Kidney epithelial cell (primary cell): ENCODE measurements at regions not wholly inside any gene's neighbourhood (a gene's known extent, or its start where the extent isn't known, plus 50 kb on each side); places are given as distances from the start of the nearest gene placed in this dataset.

Experiments used
- DNase-seq: peaks from one replicate; pipeline ENCODE4 v3.0.0-alpha.2; 2010; ENCODE audit warnings: low read depth
- H3K27me3 ChIP-seq: 2 replicates; pipeline ENCODE4 v1.6.0; 2011; ENCODE audit warnings: low read length; ENCODE audit not compliant: control insufficient read depth, insufficient read depth
- H3K36me3 ChIP-seq: 2 replicates; pipeline ENCODE4 v1.5.1; 2011; ENCODE audit warnings: low read length; ENCODE audit not compliant: control insufficient read depth, insufficient read depth
- H3K4me3 ChIP-seq: 2 replicates; pipeline ENCODE4 v1.5.1; 2011; ENCODE audit warnings: low read depth, mild to moderate bottlenecking, control low read depth, low read length
- TF ChIP-seq, protein P1 (sequence below): IDR thresholded peaks from 2 replicates; pipeline ENCODE4 v1.5.1; 2011; ENCODE audit warnings: mild to moderate bottlenecking, moderate library complexity, low read length, control low read depth, inconsistent platforms; ENCODE audit not compliant: insufficient read depth, poor library complexity, severe bottlenecking

DNA sequence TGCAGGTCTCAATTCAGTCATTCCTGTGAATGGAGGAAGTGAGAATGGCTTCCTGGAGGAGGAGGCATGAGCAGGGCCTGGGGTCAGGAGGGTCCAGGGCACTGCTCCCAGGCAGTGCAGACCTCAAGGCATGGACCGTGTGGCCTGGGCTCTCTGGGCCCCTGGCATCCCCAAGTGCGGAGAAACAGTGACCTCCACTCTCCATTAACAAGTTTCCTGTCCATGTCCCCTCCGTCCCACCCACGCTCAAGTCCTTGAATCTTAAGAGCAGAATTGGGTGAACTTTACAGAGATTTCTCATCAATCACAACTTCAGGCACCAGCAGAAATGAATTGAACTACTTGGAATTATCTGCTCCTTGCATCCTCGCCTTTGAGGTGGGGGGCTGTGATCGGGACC, 211.1 kb downstream of the NPHP4 start:
- H3K27me3 ChIP-seq = no peaks in the 10 kb centered on the region
- H3K36me3 ChIP-seq = no peaks in the 10 kb centered on the region
- DNase-seq = no peak
- H3K4me3 ChIP-seq = no peak overlapping the region
- TF ChIP-seq, protein P1, sequence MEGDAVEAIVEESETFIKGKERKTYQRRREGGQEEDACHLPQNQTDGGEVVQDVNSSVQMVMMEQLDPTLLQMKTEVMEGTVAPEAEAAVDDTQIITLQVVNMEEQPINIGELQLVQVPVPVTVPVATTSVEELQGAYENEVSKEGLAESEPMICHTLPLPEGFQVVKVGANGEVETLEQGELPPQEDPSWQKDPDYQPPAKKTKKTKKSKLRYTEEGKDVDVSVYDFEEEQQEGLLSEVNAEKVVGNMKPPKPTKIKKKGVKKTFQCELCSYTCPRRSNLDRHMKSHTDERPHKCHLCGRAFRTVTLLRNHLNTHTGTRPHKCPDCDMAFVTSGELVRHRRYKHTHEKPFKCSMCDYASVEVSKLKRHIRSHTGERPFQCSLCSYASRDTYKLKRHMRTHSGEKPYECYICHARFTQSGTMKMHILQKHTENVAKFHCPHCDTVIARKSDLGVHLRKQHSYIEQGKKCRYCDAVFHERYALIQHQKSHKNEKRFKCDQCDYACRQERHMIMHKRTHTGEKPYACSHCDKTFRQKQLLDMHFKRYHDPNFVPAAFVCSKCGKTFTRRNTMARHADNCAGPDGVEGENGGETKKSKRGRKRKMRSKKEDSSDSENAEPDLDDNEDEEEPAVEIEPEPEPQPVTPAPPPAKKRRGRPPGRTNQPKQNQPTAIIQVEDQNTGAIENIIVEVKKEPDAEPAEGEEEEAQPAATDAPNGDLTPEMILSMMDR = no peak

DNA sequence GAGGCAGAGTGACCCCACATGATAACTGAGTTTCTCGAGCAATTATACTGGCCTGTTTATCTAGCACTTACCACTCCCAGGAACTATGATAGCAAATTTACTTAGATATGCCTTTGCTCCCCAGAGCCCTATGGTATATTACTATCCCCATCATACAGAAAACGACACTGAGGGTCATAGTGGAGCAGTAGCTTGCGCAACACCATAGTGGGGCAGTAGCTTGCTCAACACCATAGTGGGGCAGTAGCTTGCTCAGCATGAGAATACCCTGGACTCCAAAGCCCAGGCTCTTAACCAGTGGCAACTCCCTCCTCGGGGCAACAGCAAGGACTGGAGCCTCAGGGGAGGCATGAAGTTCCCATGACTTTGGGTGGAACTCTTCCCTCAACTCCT, 211.9 kb downstream of the NPHP4 start:
- Histone ChIP-seq H3K4me3 (no peak overlapping the region), H3K27me3 (no peaks in the 10 kb centered on the region), H3K36me3 (no peaks in the 10 kb centered on the region)
- TF ChIP-seq, protein P1 = no peak
- no peak for DNase-seq

DNA sequence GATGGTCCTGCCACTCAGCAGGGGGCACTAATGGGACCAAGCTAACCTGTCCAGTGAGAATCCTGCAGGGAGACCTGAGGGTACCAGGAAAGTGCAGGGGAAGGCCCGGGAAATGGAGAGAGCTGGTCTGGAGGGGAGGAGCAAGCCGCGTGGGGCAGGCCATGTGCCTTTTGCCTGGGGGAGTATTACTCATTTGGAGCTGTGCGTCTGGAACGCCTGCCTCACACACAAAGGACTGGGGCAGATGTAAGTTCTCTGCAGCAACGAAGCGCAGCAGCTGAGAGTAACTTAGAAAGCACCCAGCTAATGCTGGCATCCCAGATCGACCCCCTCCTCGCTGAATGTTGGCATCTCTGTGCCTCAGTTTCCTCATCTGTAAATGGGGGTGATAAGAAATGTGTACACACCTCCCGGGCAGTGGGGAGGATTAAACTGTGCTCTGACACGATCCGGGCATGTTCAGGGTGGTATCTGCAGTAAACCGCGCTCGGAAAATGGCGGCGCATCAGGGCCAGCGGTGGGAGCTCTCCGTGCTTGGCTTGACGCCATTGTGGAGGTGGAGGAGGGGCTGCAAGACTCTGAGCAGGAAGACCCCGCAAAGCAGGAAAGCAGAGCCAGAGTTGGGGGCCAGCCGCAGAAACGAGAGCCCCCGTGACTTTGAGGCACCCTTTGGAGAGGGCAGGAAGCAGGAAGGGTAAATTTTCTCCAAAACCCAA, 212.5 kb downstream of the NPHP4 start:
- no peak for DNase-seq
- Histone ChIP-seq H3K36me3 (no peaks in the 10 kb centered on the region), H3K27me3 (no peaks in the 10 kb centered on the region), H3K4me3 (no peak overlapping the region)
- TF ChIP-seq, protein P1 = no peak

DNA sequence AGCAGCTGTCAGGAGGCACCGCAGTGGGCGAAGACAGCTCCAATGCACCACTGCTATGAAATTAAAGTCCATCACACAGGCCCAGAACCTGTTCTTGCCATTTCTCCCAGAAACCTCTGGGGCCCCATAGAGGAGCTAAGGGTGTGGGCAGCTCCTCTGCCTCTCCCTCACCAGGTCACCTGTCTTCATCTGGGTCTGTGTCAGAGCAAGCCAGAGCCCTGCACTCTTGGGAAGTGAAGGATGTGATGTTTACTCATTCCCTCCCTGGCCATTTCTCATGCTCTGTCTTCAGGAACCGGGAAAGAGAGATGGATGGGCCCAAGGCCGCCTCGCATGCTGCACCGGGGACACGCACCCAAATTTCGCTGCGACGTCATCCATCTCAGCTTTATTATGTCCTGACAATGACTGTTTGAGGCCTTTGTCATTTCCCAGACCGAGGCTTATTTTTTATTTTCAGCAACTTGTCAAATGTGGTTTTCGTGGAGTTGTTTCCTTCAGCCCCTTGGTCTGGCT, 216.1 kb downstream of the NPHP4 start:
- TF ChIP-seq, protein P1 = no peak
- H3K4me3 ChIP-seq = no peak overlapping the region
- no peaks in the 10 kb centered on the region for H3K27me3 ChIP-seq
- DNase-seq = no peak
- H3K36me3 ChIP-seq = no peaks in the 10 kb centered on the region

DNA sequence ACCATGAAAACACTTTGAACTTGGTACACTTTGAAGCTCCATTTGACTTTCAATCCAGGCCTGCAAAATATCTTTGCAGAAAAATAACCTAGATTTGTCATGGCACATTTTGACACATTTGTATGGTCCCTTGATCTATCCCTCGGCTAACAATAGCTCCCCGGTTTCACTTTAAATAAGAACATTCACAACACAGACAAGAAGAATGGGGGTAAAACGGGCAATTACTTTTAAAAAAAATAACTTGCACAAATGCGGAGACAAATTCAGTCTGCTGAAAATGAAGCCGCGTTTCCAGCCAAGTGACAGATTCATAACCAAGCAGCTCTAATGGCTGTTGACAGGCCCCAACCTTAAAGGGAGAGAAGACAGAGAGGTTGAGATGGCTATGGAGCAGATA, 218.2 kb downstream of the NPHP4 start:
- Histone ChIP-seq H3K4me3 (no peak overlapping the region), H3K36me3 (no peaks in the 10 kb centered on the region), H3K27me3 (no peaks in the 10 kb centered on the region)
- TF ChIP-seq, protein P1 = no peak
- DNase-seq = no peak

DNA sequence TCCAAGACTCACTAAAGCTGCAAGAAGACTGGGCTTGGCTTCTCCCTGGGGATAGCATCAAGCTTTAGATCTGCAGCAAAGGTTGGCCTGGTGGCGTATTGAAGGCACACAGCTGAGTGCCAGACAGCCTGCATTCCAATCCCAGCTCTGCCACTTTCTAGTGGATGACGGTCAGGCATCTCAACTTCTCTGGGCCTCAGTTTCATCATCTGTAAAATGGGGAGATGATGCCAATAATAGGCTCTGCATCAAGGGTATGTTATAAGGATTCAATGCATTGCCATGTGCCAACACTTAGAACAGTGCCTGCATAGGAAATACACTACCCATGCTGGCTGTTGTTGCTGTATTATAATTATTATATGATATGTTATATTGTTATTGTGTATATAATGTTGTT, 220.4 kb downstream of the NPHP4 start:
- no peaks in the 10 kb centered on the region for H3K36me3 ChIP-seq
- no peak for DNase-seq
- TF ChIP-seq, protein P1 = no peak
- H3K27me3 ChIP-seq = peaks cover 3% of the 10 kb centered on the region
- no peak overlapping the region for H3K4me3 ChIP-seq
